T-helper 17 cell (primary cell): ENCODE measurements at regions not wholly inside any gene's neighbourhood (a gene's known extent, or its start where the extent isn't known, plus 50 kb on each side); places are given as distances from the start of the nearest gene placed in this dataset.

ENCODE experiments used
- ATAC-seq: fragments of 150-1000 bp; cut with Tn5 transposase; 2 replicates; pipeline ENCODE4 v1.10.0; 2021; ENCODE audit warnings: mild to moderate bottlenecking, moderate library complexity
- DNase-seq, 3 donors: peaks; one replicate each; pipeline versions ENCODE4 v3.0.0 to v3.0.0-alpha.2; 2020 to 2021
- H3K9me3 ChIP-seq: one replicate; pipeline ENCODE4 v1.7.0; 2013; ENCODE audit warnings: low read length, mild to moderate bottlenecking; ENCODE audit not compliant: control insufficient read depth, poor library complexity, severe bottlenecking
- H3K27ac Mint-ChIP-seq: one replicate; pipeline ENCODE4 v1.8.0; 2022; ENCODE audit warnings: mild to moderate bottlenecking, moderate library complexity, mixed read lengths
- H3K27me3 Mint-ChIP-seq: one replicate; pipeline ENCODE4 v1.8.0; 2022; ENCODE audit warnings: mixed read lengths
- H3K36me3 Mint-ChIP-seq: one replicate; pipeline ENCODE4 v1.8.0; 2022; ENCODE audit warnings: low read depth, mixed read lengths
- H3K4me1 Mint-ChIP-seq: one replicate; pipeline ENCODE4 v1.8.0; 2022; ENCODE audit warnings: mild to moderate bottlenecking, mixed read lengths
- H3K4me3 Mint-ChIP-seq: one replicate; pipeline ENCODE4 v1.8.0; 2022; ENCODE audit warnings: mild to moderate bottlenecking, moderate library complexity, mixed read lengths

- Mint-ChIP-seq H3K4me3 (no peak overlapping the region), H3K4me1 (no peaks in the 10 kb centered on the region), H3K27me3 (no peaks in the 10 kb centered on the region), H3K27ac (no peak overlapping the region), H3K36me3 (no peaks in the 10 kb centered on the region)
- ATAC-seq (no peak), DNase-seq (no peak)
- H3K9me3 ChIP-seq: no peaks in the 10 kb centered on the region
These were observed 746.2 kb upstream of the POM121L12 start for GRCh38 chr7:52289247-52289646.

- H3K27ac Mint-ChIP-seq: no peak overlapping the region
- no peaks in the 10 kb centered on the region for H3K27me3 Mint-ChIP-seq
- no peak overlapping the region for H3K4me3 Mint-ChIP-seq
- H3K9me3 ChIP-seq: no peaks in the 10 kb centered on the region
- H3K4me1 Mint-ChIP-seq: no peaks in the 10 kb centered on the region
- H3K36me3 Mint-ChIP-seq: no peaks in the 10 kb centered on the region
- ATAC-seq (no peak), DNase-seq (no peak)
These were observed 747.7 kb upstream of the POM121L12 start for GRCh38 chr7:52287698-52288097.

GRCh38 chr7:52285689-52286088 is 749.7 kb upstream of the POM121L12 start:
- ATAC-seq: no peak
- H3K27ac Mint-ChIP-seq: no peak overlapping the region
- no peaks in the 10 kb centered on the region for H3K4me1 Mint-ChIP-seq
- H3K36me3 Mint-ChIP-seq: no peaks in the 10 kb centered on the region
- H3K27me3 Mint-ChIP-seq: no peaks in the 10 kb centered on the region
- no peak overlapping the region for H3K4me3 Mint-ChIP-seq
- no peak for DNase-seq
- no peaks in the 10 kb centered on the region for H3K9me3 ChIP-seq

- no peaks in the 10 kb centered on the region for H3K4me1 Mint-ChIP-seq
- no peaks in the 10 kb centered on the region for H3K27me3 Mint-ChIP-seq
- no peak overlapping the region for H3K27ac Mint-ChIP-seq
- no peaks in the 10 kb centered on the region for H3K9me3 ChIP-seq
- ATAC-seq: no peak
- DNase-seq: no peak
- no peak overlapping the region for H3K4me3 Mint-ChIP-seq
- no peaks in the 10 kb centered on the region for H3K36me3 Mint-ChIP-seq
These were observed 752.1 kb upstream of the POM121L12 start for GRCh38 chr7:52283335-52283734.

GRCh38 chr7:52273685-52274610 is 761.5 kb upstream of the POM121L12 start:
- ATAC-seq: no peak
- H3K36me3 Mint-ChIP-seq: no peaks in the 10 kb centered on the region
- H3K27me3 Mint-ChIP-seq: no peaks in the 10 kb centered on the region
- peaks cover 3% of the 10 kb centered on the region for H3K9me3 ChIP-seq
- H3K4me3 Mint-ChIP-seq: no peak overlapping the region
- no peak overlapping the region for H3K27ac Mint-ChIP-seq
- DNase-seq: no peak
- H3K4me1 Mint-ChIP-seq: no peaks in the 10 kb centered on the region

GRCh38 chr7:52271703-52272102 is 763.7 kb upstream of the POM121L12 start:
- H3K27ac Mint-ChIP-seq: no peak overlapping the region
- no peak overlapping the region for H3K4me3 Mint-ChIP-seq
- H3K36me3 Mint-ChIP-seq: no peaks in the 10 kb centered on the region
- ATAC-seq (no peak), DNase-seq (no peak)
- no peaks in the 10 kb centered on the region for H3K4me1 Mint-ChIP-seq
- H3K27me3 Mint-ChIP-seq: no peaks in the 10 kb centered on the region
- H3K9me3 ChIP-seq: peaks cover 2% of the 10 kb centered on the region

- DNase-seq: no peak
- Mint-ChIP-seq H3K4me3 (no peak overlapping the region), H3K36me3 (no peaks in the 10 kb centered on the region), H3K4me1 (no peaks in the 10 kb centered on the region), H3K27me3 (no peaks in the 10 kb centered on the region), H3K27ac (no peak overlapping the region)
- no peak for ATAC-seq
- no peaks in the 10 kb centered on the region for H3K9me3 ChIP-seq
These were observed 765.1 kb upstream of the POM121L12 start for GRCh38 chr7:52270301-52270700.

GRCh38 chr7:52269669-52270068 is 765.8 kb upstream of the POM121L12 start:
- H3K27me3 Mint-ChIP-seq: no peaks in the 10 kb centered on the region
- H3K27ac Mint-ChIP-seq: no peak overlapping the region
- no peaks in the 10 kb centered on the region for H3K9me3 ChIP-seq
- H3K4me3 Mint-ChIP-seq: no peak overlapping the region
- H3K36me3 Mint-ChIP-seq: no peaks in the 10 kb centered on the region
- no peak for DNase-seq
- no peak for ATAC-seq
- no peaks in the 10 kb centered on the region for H3K4me1 Mint-ChIP-seq

- no peak overlapping the region for H3K4me3 Mint-ChIP-seq
- ATAC-seq: no peak
- H3K27ac Mint-ChIP-seq: no peak overlapping the region
- DNase-seq: no peak
- no peaks in the 10 kb centered on the region for H3K27me3 Mint-ChIP-seq
- peaks cover 3% of the 10 kb centered on the region for H3K9me3 ChIP-seq
- H3K36me3 Mint-ChIP-seq: no peaks in the 10 kb centered on the region
- no peaks in the 10 kb centered on the region for H3K4me1 Mint-ChIP-seq
These were observed 774.4 kb upstream of the POM121L12 start for GRCh38 chr7:52261057-52261456.

- peaks cover 3% of the 10 kb centered on the region for H3K9me3 ChIP-seq
- DNase-seq (no peak), ATAC-seq (no peak)
- Mint-ChIP-seq H3K36me3 (no peaks in the 10 kb centered on the region), H3K4me1 (no peaks in the 10 kb centered on the region), H3K27me3 (no peaks in the 10 kb centered on the region), H3K27ac (no peak overlapping the region), H3K4me3 (no peak overlapping the region)
These were observed 775.3 kb upstream of the POM121L12 start for GRCh38 chr7:52260046-52260665.

GRCh38 chr7:52257890-52258289 is 777.5 kb upstream of the POM121L12 start:
- Mint-ChIP-seq H3K27ac (no peak overlapping the region), H3K27me3 (no peaks in the 10 kb centered on the region), H3K4me3 (no peak overlapping the region), H3K36me3 (no peaks in the 10 kb centered on the region), H3K4me1 (no peaks in the 10 kb centered on the region)
- ATAC-seq (no peak), DNase-seq (no peak)
- peaks cover 5% of the 10 kb centered on the region for H3K9me3 ChIP-seq

- Mint-ChIP-seq H3K36me3 (no peaks in the 10 kb centered on the region), H3K4me3 (no peak overlapping the region), H3K27me3 (no peaks in the 10 kb centered on the region), H3K4me1 (no peaks in the 10 kb centered on the region), H3K27ac (no peak overlapping the region)
- H3K9me3 ChIP-seq: peaks cover 5% of the 10 kb centered on the region
- no peak for DNase-seq
- ATAC-seq: no peak
These were observed 780.9 kb upstream of the POM121L12 start for GRCh38 chr7:52254396-52255010.

- Mint-ChIP-seq H3K4me3 (no peak overlapping the region), H3K4me1 (no peaks in the 10 kb centered on the region), H3K36me3 (no peaks in the 10 kb centered on the region), H3K27ac (no peak overlapping the region), H3K27me3 (no peaks in the 10 kb centered on the region)
- ATAC-seq: no peak
- peaks cover 5% of the 10 kb centered on the region for H3K9me3 ChIP-seq
- DNase-seq: no peak
These were observed 781.5 kb upstream of the POM121L12 start for GRCh38 chr7:52253953-52254352.
